Suprapubic skin (tissue), 3 donors: ENCODE measurements at regions not wholly inside any gene's neighbourhood (a gene's known extent, or its start where the extent isn't known, plus 50 kb on each side); places are given as distances from the start of the nearest gene placed in this dataset.

ENCODE experiments used
- CTCF ChIP-seq, 2 donors: fragments of 200-600 bp in 1 of 2; fragments of 450-650 bp in 1 of 2; sonication (generic) in 1 of 2; IDR thresholded peaks; one replicate each; pipeline ENCODE4 v1.5.1; 2016 to 2019; ENCODE audit warnings: antibody characterized with exemption in 2 of 2, mild to moderate bottlenecking in 1 of 2, moderate library complexity in 1 of 2
- POLR2AphosphoS5 ChIP-seq, 3 donors: sonication (generic); formaldehyde crosslinking; IDR thresholded peaks; one replicate each; pipeline ENCODE4 v1.6.1; 2017; ENCODE audit warnings: antibody characterized with exemption in 3 of 3

- no peak for TF ChIP-seq POLR2AphosphoS5 (IDR thresholded peaks at IDR 0.05)
- TF ChIP-seq CTCF (IDR thresholded peaks at IDR 0.05) = no peak
These were observed 319.1 kb upstream of the TLE3 start for GRCh38 chr15:70416829-70417228.
